ENCODE measurements at regions not wholly inside any gene's neighbourhood (a gene's known extent, or its start where the extent isn't known, plus 50 kb on each side); places are given as distances from the start of the nearest gene placed in this dataset.

DNA sequence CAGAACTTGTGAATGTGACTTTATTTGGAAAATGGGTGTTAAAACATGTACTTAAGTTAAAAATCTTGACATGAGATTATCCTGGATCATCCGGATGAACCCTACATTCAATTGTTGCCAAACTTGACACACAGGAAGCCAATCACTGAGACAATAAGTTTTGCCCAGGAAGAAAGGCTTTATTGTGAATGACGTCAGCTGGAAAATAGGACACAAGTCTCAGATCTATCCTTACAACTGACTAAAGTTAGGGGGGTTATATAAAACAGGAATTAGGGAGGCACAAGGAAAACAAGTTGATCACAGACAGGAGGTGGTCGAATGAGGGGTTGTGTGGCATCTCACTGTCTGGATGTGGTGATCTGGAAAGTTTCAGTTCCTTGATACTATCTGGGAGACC is 126.9 kb downstream of the TTC8 start:
- Histone ChIP-seq H3K36me3 (no peaks in the 10 kb centered on the region), H3K27me3 (no peaks in the 10 kb centered on the region), H3K27ac (no peak overlapping the region), H3K4me3 (no peak overlapping the region), H3K9me3 (no peaks in the 10 kb centered on the region), H3K4me1 (no peaks in the 10 kb centered on the region)
- intact Hi-C loops (cut with DNase I; ENCODE audit: low total_unique reads), result no loop called here
- DNase-seq, result no peak
- no peak for TF ChIP-seq POLR2A (IDR thresholded peaks at IDR 0.05)
- TF ChIP-seq, protein P1, sequence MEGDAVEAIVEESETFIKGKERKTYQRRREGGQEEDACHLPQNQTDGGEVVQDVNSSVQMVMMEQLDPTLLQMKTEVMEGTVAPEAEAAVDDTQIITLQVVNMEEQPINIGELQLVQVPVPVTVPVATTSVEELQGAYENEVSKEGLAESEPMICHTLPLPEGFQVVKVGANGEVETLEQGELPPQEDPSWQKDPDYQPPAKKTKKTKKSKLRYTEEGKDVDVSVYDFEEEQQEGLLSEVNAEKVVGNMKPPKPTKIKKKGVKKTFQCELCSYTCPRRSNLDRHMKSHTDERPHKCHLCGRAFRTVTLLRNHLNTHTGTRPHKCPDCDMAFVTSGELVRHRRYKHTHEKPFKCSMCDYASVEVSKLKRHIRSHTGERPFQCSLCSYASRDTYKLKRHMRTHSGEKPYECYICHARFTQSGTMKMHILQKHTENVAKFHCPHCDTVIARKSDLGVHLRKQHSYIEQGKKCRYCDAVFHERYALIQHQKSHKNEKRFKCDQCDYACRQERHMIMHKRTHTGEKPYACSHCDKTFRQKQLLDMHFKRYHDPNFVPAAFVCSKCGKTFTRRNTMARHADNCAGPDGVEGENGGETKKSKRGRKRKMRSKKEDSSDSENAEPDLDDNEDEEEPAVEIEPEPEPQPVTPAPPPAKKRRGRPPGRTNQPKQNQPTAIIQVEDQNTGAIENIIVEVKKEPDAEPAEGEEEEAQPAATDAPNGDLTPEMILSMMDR (IDR thresholded peaks at IDR 0.05), result no peak

DNA sequence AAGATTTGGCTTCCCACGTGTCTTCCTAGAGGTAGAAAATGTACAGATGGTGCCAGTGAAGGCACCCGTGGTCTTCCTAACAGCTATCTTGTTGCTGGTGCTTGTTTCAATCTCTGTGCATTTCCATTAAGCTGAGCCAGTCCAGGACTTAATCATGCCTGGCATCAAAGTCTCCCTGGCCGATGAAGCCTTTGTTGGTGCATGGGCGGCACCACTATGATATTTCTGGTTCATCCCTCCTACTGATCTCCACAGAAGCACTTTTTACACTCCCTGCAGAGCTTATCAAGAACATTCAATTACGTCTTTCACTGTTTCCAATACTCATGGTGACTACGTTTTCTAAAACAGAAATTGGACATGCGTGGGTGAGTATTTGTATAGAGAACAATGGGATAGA is 128.4 kb downstream of the TTC8 start:
- no peaks in the 10 kb centered on the region for H3K36me3 ChIP-seq
- no peak overlapping the region for H3K27ac ChIP-seq
- DNase-seq, result no peak
- H3K4me1 ChIP-seq, result no peaks in the 10 kb centered on the region
- TF ChIP-seq, protein P1 (IDR thresholded peaks at IDR 0.05), result no peak
- no peak for TF ChIP-seq POLR2A (IDR thresholded peaks at IDR 0.05)
- no peaks in the 10 kb centered on the region for H3K9me3 ChIP-seq
- H3K27me3 ChIP-seq, result no peaks in the 10 kb centered on the region
- intact Hi-C loops (cut with DNase I; ENCODE audit: low total_unique reads), result no loop called here
- no peak overlapping the region for H3K4me3 ChIP-seq

DNA sequence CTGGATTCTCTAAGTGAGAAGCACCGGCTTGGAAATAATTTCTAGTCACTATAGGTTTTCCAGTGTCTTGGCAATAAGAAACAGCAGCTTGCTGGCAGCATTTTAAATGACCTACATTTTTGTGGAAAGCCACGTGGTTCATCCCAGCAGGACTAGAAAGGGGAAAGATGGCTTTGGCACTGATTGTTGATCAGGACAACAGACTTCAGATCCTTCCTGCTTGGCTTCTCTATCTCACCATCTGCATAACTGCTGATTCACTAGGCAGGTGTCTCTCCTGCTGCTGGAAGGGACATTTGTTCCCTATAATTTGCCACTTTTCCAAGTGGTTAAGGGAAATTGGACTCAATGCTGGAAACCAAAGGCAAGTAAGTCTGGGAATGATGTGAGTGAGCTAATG is 131.0 kb downstream of the TTC8 start:
- Histone ChIP-seq H3K27me3 (no peaks in the 10 kb centered on the region), H3K27ac (no peak overlapping the region), H3K9me3 (no peaks in the 10 kb centered on the region), H3K4me1 (no peaks in the 10 kb centered on the region), H3K4me3 (no peak overlapping the region), H3K36me3 (no peaks in the 10 kb centered on the region)
- DNase-seq, result no peak
- intact Hi-C loops (cut with DNase I; ENCODE audit: low total_unique reads), result no loop called here
- TF ChIP-seq, protein P1 (IDR thresholded peaks at IDR 0.05), result no peak
- no peak for TF ChIP-seq POLR2A (IDR thresholded peaks at IDR 0.05)

DNA sequence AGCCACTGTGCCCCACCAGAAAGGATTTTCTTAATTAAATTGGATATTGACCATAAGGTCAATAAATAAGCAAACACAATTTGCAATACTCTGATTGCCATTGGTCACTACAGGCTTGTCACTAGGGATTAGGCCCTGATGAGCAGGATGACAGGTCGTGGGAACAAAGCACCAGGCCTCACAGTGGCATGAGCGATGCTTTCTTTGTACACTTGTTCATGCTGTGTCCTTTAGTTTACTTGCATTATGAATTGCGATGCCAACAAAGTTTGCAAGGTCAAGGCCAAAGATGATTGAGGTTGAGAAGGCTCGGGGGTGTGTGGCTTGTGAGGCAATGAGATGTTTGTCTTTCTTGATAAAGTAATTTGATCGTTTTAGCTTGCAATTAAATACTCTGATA is 136.0 kb downstream of the TTC8 start:
- H3K4me1 ChIP-seq, result no peaks in the 10 kb centered on the region
- H3K27me3 ChIP-seq, result no peaks in the 10 kb centered on the region
- DNase-seq, result no peak
- intact Hi-C loops (cut with DNase I; ENCODE audit: low total_unique reads), result no loop called here
- TF ChIP-seq POLR2A (IDR thresholded peaks at IDR 0.05), result no peak
- TF ChIP-seq, protein P1 (IDR thresholded peaks at IDR 0.05), result no peak
- no peaks in the 10 kb centered on the region for H3K36me3 ChIP-seq
- no peaks in the 10 kb centered on the region for H3K9me3 ChIP-seq
- H3K4me3 ChIP-seq, result no peak overlapping the region
- H3K27ac ChIP-seq, result no peak overlapping the region

DNA sequence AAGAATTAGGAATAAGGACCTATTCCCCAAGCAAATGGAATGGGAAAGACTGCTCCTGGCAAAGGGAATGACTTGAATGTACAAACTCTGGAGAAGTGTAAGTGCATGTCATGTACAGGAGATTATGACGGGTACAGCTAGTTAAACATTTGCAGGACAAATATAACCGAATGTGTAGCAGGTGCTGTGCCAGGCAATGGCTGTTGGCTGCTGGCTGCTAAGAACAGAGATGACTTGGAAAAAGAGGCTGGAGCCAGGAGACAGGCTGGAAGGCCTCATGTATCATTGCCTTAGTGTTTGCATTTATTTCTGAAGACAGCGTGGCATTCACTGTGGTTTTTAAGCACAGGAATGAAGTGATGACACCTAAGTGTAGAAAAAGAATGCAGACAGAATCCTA is 136.8 kb downstream of the TTC8 start:
- intact Hi-C loops (cut with DNase I; ENCODE audit: low total_unique reads), result no loop called here
- TF ChIP-seq, protein P1 (IDR thresholded peaks at IDR 0.05), result no peak
- Histone ChIP-seq H3K27ac (no peak overlapping the region), H3K4me1 (no peaks in the 10 kb centered on the region), H3K27me3 (no peaks in the 10 kb centered on the region), H3K9me3 (no peaks in the 10 kb centered on the region), H3K36me3 (no peaks in the 10 kb centered on the region), H3K4me3 (no peak overlapping the region)
- DNase-seq, result no peak
